Neural cell (in vitro differentiated cells): ENCODE measurements at regions not wholly inside any gene's neighbourhood (a gene's known extent, or its start where the extent isn't known, plus 50 kb on each side); places are given as distances from the start of the nearest gene placed in this dataset.

Experiments used
- EP300 ChIP-seq: fragments of 450-650 bp; conservative IDR thresholded peaks from 2 replicates; pipeline ENCODE4 v1.6.1; 2014; ENCODE audit warnings: antibody characterized with exemption, mild to moderate bottlenecking, moderate library complexity; ENCODE audit not compliant: poor library complexity, severe bottlenecking
- EZH2 ChIP-seq: fragments of 200-600, 300-800 bp; shearing (Covaris generic), sonication (generic); IDR thresholded peaks from 2 replicates; pipeline ENCODE4 v1.6.1; 2014; ENCODE audit warnings: antibody characterized with exemption, low read length, borderline replicate concordance, mild to moderate bottlenecking; ENCODE audit not compliant: insufficient read depth, poor library complexity, severe bottlenecking
- POLR2AphosphoS5 ChIP-seq: IDR thresholded peaks from 2 replicates; pipeline ENCODE4 v1.6.1; 2012
- TAF1 ChIP-seq: IDR thresholded peaks from 2 replicates; pipeline ENCODE4 v1.6.1; 2012; ENCODE audit warnings: low read depth
- TF ChIP-seq, protein P1 (sequence below): fragments of 450-650 bp; IDR thresholded peaks from 2 replicates; pipeline ENCODE4 v1.5.1; 2014; ENCODE audit warnings: antibody characterized with exemption, mild to moderate bottlenecking, moderate library complexity; ENCODE audit not compliant: poor library complexity, severe bottlenecking
- TF ChIP-seq, protein P2 (sequence below): IDR thresholded peaks from 2 replicates; pipeline ENCODE4 v1.6.1; 2012; ENCODE audit warnings: borderline replicate concordance

DNA sequence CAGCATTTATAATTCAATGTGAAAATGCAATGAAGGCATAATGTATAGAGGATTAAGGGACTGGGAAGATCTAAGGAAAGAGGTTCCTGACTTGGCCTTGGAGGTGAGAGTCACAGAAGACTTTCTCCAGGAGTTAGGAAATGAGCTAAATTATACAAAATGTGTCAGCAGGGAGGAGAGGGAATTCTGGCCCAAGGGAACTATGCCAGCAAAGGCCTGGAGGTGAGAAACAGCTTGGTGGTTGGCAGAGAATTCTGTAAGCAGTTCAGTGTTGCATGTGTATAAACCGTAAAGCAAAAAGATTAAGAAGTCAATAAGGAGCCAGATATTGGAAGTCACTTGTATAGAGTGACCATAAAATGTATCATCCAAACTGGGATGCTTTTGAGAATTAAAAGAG is 142.2 kb upstream of the SESN3 start:
- TF ChIP-seq POLR2AphosphoS5: no peak
- TF ChIP-seq, protein P1, sequence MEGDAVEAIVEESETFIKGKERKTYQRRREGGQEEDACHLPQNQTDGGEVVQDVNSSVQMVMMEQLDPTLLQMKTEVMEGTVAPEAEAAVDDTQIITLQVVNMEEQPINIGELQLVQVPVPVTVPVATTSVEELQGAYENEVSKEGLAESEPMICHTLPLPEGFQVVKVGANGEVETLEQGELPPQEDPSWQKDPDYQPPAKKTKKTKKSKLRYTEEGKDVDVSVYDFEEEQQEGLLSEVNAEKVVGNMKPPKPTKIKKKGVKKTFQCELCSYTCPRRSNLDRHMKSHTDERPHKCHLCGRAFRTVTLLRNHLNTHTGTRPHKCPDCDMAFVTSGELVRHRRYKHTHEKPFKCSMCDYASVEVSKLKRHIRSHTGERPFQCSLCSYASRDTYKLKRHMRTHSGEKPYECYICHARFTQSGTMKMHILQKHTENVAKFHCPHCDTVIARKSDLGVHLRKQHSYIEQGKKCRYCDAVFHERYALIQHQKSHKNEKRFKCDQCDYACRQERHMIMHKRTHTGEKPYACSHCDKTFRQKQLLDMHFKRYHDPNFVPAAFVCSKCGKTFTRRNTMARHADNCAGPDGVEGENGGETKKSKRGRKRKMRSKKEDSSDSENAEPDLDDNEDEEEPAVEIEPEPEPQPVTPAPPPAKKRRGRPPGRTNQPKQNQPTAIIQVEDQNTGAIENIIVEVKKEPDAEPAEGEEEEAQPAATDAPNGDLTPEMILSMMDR: no peak
- TF ChIP-seq TAF1: no peak
- TF ChIP-seq EP300: no peak
- TF ChIP-seq, protein P2, sequence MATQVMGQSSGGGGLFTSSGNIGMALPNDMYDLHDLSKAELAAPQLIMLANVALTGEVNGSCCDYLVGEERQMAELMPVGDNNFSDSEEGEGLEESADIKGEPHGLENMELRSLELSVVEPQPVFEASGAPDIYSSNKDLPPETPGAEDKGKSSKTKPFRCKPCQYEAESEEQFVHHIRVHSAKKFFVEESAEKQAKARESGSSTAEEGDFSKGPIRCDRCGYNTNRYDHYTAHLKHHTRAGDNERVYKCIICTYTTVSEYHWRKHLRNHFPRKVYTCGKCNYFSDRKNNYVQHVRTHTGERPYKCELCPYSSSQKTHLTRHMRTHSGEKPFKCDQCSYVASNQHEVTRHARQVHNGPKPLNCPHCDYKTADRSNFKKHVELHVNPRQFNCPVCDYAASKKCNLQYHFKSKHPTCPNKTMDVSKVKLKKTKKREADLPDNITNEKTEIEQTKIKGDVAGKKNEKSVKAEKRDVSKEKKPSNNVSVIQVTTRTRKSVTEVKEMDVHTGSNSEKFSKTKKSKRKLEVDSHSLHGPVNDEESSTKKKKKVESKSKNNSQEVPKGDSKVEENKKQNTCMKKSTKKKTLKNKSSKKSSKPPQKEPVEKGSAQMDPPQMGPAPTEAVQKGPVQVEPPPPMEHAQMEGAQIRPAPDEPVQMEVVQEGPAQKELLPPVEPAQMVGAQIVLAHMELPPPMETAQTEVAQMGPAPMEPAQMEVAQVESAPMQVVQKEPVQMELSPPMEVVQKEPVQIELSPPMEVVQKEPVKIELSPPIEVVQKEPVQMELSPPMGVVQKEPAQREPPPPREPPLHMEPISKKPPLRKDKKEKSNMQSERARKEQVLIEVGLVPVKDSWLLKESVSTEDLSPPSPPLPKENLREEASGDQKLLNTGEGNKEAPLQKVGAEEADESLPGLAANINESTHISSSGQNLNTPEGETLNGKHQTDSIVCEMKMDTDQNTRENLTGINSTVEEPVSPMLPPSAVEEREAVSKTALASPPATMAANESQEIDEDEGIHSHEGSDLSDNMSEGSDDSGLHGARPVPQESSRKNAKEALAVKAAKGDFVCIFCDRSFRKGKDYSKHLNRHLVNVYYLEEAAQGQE: no peak
- no peak for TF ChIP-seq EZH2
